CD4-positive, alpha-beta memory T cell (primary cell): ENCODE measurements at regions not wholly inside any gene's neighbourhood (a gene's known extent, or its start where the extent isn't known, plus 50 kb on each side); places are given as distances from the start of the nearest gene placed in this dataset.

Source experiments
- CTCF ChIA-PET: fragments of 350-600 bp; sonication (Branson Sonifier 250); formaldehyde crosslinking; loops from one replicate; lab custom pipeline; 2021; ENCODE audit warnings: inconsistent platforms; ENCODE audit not compliant: partially characterized antibody; lab: Charles Lee
- POLR2A ChIA-PET: fragments of 350-600 bp; sonication (Branson Sonifier 250); formaldehyde crosslinking; loops from one replicate; lab custom pipeline; 2021; ENCODE audit not compliant: partially characterized antibody; lab: Charles Lee
- DNase-seq, 5 donors: peaks; one replicate each; pipeline versions ENCODE4 v3.0.0 to v3.0.0-alpha.2; 2020 to 2022; ENCODE audit warnings: mixed read lengths in 1 of 5
- H3K27ac ChIP-seq: one replicate; pipeline ENCODE4 v1.7.0; 2013; ENCODE audit warnings: low read depth, low read length
- H3K27me3 ChIP-seq: 2 replicates; pipeline ENCODE4 v1.7.0; 2013; ENCODE audit warnings: mild to moderate bottlenecking, low read length, moderate library complexity; ENCODE audit not compliant: insufficient read depth
- H3K36me3 ChIP-seq: 2 replicates; pipeline ENCODE4 v1.7.0; 2013; ENCODE audit warnings: mild to moderate bottlenecking, low read length, moderate library complexity; ENCODE audit not compliant: insufficient read depth
- H3K4me1 ChIP-seq: 2 replicates; pipeline ENCODE4 v1.7.0; 2013; ENCODE audit warnings: mild to moderate bottlenecking, low read length, moderate library complexity; ENCODE audit not compliant: insufficient read depth
- H3K4me3 ChIP-seq, 2 donors: one replicate each; pipeline ENCODE4 v1.7.0; 2013; ENCODE audit warnings: low read length in 2 of 2, mild to moderate bottlenecking in 1 of 2
- H3K9me3 ChIP-seq, 2 donors: one replicate each; pipeline ENCODE4 v1.7.0; 2013; ENCODE audit warnings: low read length in 2 of 2, control low read depth in 1 of 2; ENCODE audit not compliant: control insufficient read depth in 1 of 2
- H3K27ac Mint-ChIP-seq, 7 donors: one replicate each; pipeline ENCODE4 v1.8.0; 2020 to 2021; ENCODE audit warnings: mixed read lengths in 7 of 7, mild to moderate bottlenecking in 6 of 7, inconsistent platforms in 3 of 7, moderate library complexity in 3 of 7
- H3K27me3 Mint-ChIP-seq, 2 donors: one replicate each; pipeline ENCODE4 v1.8.0; 2020 to 2021; ENCODE audit warnings: mixed read lengths in 2 of 2
- H3K36me3 Mint-ChIP-seq, 2 donors: one replicate each; pipeline ENCODE4 v1.8.0; 2020 to 2021; ENCODE audit warnings: mixed read lengths in 2 of 2, inconsistent platforms in 1 of 2, mild to moderate bottlenecking in 1 of 2
- H3K4me1 Mint-ChIP-seq, 4 donors: one replicate each; pipeline ENCODE4 v1.8.0; 2020 to 2021; ENCODE audit warnings: mixed read lengths in 4 of 4, mild to moderate bottlenecking in 1 of 4
- H3K4me3 Mint-ChIP-seq, 8 donors: one replicate each; pipeline ENCODE4 v1.8.0; 2020 to 2021; ENCODE audit warnings: mixed read lengths in 8 of 8, mild to moderate bottlenecking in 7 of 8, moderate library complexity in 6 of 8, inconsistent platforms in 3 of 8
- H3K9me3 Mint-ChIP-seq, 8 donors: one replicate each; pipeline ENCODE4 v1.8.0; 2020 to 2021; ENCODE audit warnings: mixed read lengths in 8 of 8, mild to moderate bottlenecking in 5 of 8, inconsistent platforms in 3 of 8, moderate library complexity in 1 of 8
- intact Hi-C: fragments of 100-400 bp; cut with micrococcal nuclease; formaldehyde crosslinking; loops from one replicate; pipeline ENCODE4 v1.15.1; 2023

GRCh38 chr17:77571155-77571981, 387.1 kb upstream of the TNRC6C start:
- Histone ChIP-seq H3K4me3 (no peak overlapping the region), H3K27ac (no peak overlapping the region), H3K9me3 (no peaks in the 10 kb centered on the region), H3K27me3 (peaks cover 5% of the 10 kb centered on the region), H3K4me1 (peaks cover 15% of the 10 kb centered on the region), H3K36me3 (no peaks in the 10 kb centered on the region)
- ChIA-PET CTCF (interaction anchor here (1.5 kb wide), 1 partner anchor 28 kb away, joined by 3 read pairs; no protein-coding TSS in a partner anchor), POLR2A (no interaction called here)
- Mint-ChIP-seq H3K36me3 (no peaks in the 10 kb centered on the region), H3K4me3 (peak overlapping the region; percentile 14 to 74 (median 68)), H3K27ac (peak overlapping the region in 1 of 7 donors; percentile 10), H3K9me3 (no peaks in the 10 kb centered on the region), H3K27me3 (peaks cover 5 to 21% of the 10 kb centered on the region in 2 donors), H3K4me1 (peaks cover 3 to 10% (median 9%) of the 10 kb centered on the region in 4 donors)
- intact Hi-C loops = no loop called here
- DNase-seq = peak in 3 of 5 donors; percentile 2 to 8 (median 7)

GRCh38 chr17:77572065-77572601, 386.4 kb upstream of the TNRC6C start:
- no peak overlapping the region for H3K4me3 ChIP-seq
- intact Hi-C loops = no loop called here

GRCh38 chr17:77572851-77573250, 385.7 kb upstream of the TNRC6C start:
- Mint-ChIP-seq H3K4me3 (no peak overlapping the region), H3K4me1 (peaks cover 3 to 10% (median 9%) of the 10 kb centered on the region in 4 donors), H3K36me3 (no peaks in the 10 kb centered on the region), H3K27ac (no peak overlapping the region), H3K27me3 (peaks cover 3 to 16% of the 10 kb centered on the region in 2 donors), H3K9me3 (no peaks in the 10 kb centered on the region)
- Histone ChIP-seq H3K4me1 (peaks cover 15% of the 10 kb centered on the region), H3K27ac (no peak overlapping the region), H3K4me3 (no peak overlapping the region), H3K27me3 (peaks cover 5% of the 10 kb centered on the region), H3K9me3 (no peaks in the 10 kb centered on the region), H3K36me3 (no peaks in the 10 kb centered on the region)
- ChIA-PET CTCF (interaction anchor here (1.5 kb wide), 1 partner anchor 30 kb away, joined by 3 read pairs; no protein-coding TSS in a partner anchor), POLR2A (no interaction called here)
- no peak for DNase-seq
- intact Hi-C loops = no loop called here

More at GRCh38 chr17:77572065-77572601, 386.4 kb upstream of the TNRC6C start:
- H3K27me3 Mint-ChIP-seq = peaks cover 5 to 21% of the 10 kb centered on the region in 2 donors
- H3K27me3 ChIP-seq = peaks cover 5% of the 10 kb centered on the region
- peaks cover 15% of the 10 kb centered on the region for H3K4me1 ChIP-seq
- peaks cover 3 to 10% (median 9%) of the 10 kb centered on the region in 4 donors for H3K4me1 Mint-ChIP-seq
- H3K27ac Mint-ChIP-seq = no peak overlapping the region
- H3K4me3 Mint-ChIP-seq = peak overlapping the region in 7 of 8 donors; percentile 14 to 74 (median 70)
- ChIA-PET POLR2A (no interaction called here), CTCF (interaction anchor here (1.5 kb wide), 1 partner anchor 29 kb away, joined by 3 read pairs; no protein-coding TSS in a partner anchor)
- H3K9me3 ChIP-seq = no peaks in the 10 kb centered on the region
- H3K36me3 ChIP-seq = no peaks in the 10 kb centered on the region
- DNase-seq = no peak
- H3K27ac ChIP-seq = no peak overlapping the region
- no peaks in the 10 kb centered on the region for H3K36me3 Mint-ChIP-seq
- no peaks in the 10 kb centered on the region for H3K9me3 Mint-ChIP-seq

GRCh38 chr17:77577491-77577890, 381.0 kb upstream of the TNRC6C start:
- H3K4me3 Mint-ChIP-seq = no peak overlapping the region
- ChIA-PET POLR2A (no interaction called here), CTCF (no interaction called here)
- H3K9me3 ChIP-seq = no peaks in the 10 kb centered on the region
- H3K27me3 Mint-ChIP-seq = peaks cover 0 to 6% of the 10 kb centered on the region in 2 donors
- H3K4me1 Mint-ChIP-seq = peaks cover 0 to 2% (median 0%) of the 10 kb centered on the region in 4 donors
- no peak overlapping the region for H3K27ac Mint-ChIP-seq
- no peaks in the 10 kb centered on the region for H3K27me3 ChIP-seq
- H3K4me1 ChIP-seq = no peaks in the 10 kb centered on the region
- no peak overlapping the region for H3K27ac ChIP-seq
- peaks cover 0 to 8% (median 0%) of the 10 kb centered on the region in 8 donors for H3K9me3 Mint-ChIP-seq
- H3K36me3 ChIP-seq = no peaks in the 10 kb centered on the region
- no peak for DNase-seq
- intact Hi-C loops = no loop called here
- no peaks in the 10 kb centered on the region for H3K36me3 Mint-ChIP-seq
- H3K4me3 ChIP-seq = no peak overlapping the region

GRCh38 chr17:77579131-77579530, 379.4 kb upstream of the TNRC6C start:
- Histone ChIP-seq H3K36me3 (no peaks in the 10 kb centered on the region), H3K27ac (no peak overlapping the region), H3K4me3 (no peak overlapping the region), H3K4me1 (no peaks in the 10 kb centered on the region), H3K9me3 (no peaks in the 10 kb centered on the region), H3K27me3 (no peaks in the 10 kb centered on the region)
- H3K4me3 Mint-ChIP-seq = no peak overlapping the region
- CTCF ChIA-PET = interaction anchor here (0.5 kb wide), 1 partner anchor 25 kb away, joined by 3 read pairs; no protein-coding TSS in a partner anchor
- peak overlapping the region in 1 of 7 donors; percentile 61 for H3K27ac Mint-ChIP-seq
- H3K9me3 Mint-ChIP-seq = peaks cover 0 to 8% (median 0%) of the 10 kb centered on the region in 8 donors
- DNase-seq = no peak
- intact Hi-C loops = no loop called here
- H3K4me1 Mint-ChIP-seq = peaks cover 0 to 2% (median 0%) of the 10 kb centered on the region in 4 donors
- POLR2A ChIA-PET = no interaction called here
- no peaks in the 10 kb centered on the region for H3K36me3 Mint-ChIP-seq
- peaks cover 0 to 2% of the 10 kb centered on the region in 2 donors for H3K27me3 Mint-ChIP-seq

GRCh38 chr17:77579682-77580081, 378.8 kb upstream of the TNRC6C start:
- ChIA-PET POLR2A (interaction anchor here (0.6 kb wide), 1 partner anchor 149 kb away, joined by 3 read pairs; no protein-coding TSS in a partner anchor), CTCF (no interaction called here)
- intact Hi-C loops = no loop called here
- H3K4me3 ChIP-seq = no peak overlapping the region
- H3K27me3 ChIP-seq = no peaks in the 10 kb centered on the region
- Mint-ChIP-seq H3K27ac (peak overlapping the region in 1 of 7 donors; percentile 37), H3K4me3 (no peak overlapping the region), H3K4me1 (peaks cover 0 to 2% (median 0%) of the 10 kb centered on the region in 4 donors), H3K9me3 (peaks cover 0 to 8% (median 0%) of the 10 kb centered on the region in 8 donors), H3K27me3 (no peaks in the 10 kb centered on the region), H3K36me3 (no peaks in the 10 kb centered on the region)
- H3K4me1 ChIP-seq = no peaks in the 10 kb centered on the region
- H3K27ac ChIP-seq = no peak overlapping the region
- no peak for DNase-seq
- H3K9me3 ChIP-seq = no peaks in the 10 kb centered on the region
- H3K36me3 ChIP-seq = no peaks in the 10 kb centered on the region
